Breast epithelium (tissue), 3 donors: ENCODE measurements at regions not wholly inside any gene's neighbourhood (a gene's known extent, or its start where the extent isn't known, plus 50 kb on each side); places are given as distances from the start of the nearest gene placed in this dataset.

Experiments
- POLR2A ChIP-seq: fragments of 450-650 bp; IDR thresholded peaks from one replicate; pipeline ENCODE4 v1.6.1; 2016; ENCODE audit warnings: antibody characterized with exemption, mild to moderate bottlenecking, moderate library complexity
- POLR2AphosphoS5 ChIP-seq, 3 donors: sonication (generic); formaldehyde crosslinking; IDR thresholded peaks; one replicate each; pipeline ENCODE4 v1.6.1; 2017; ENCODE audit warnings: antibody characterized with exemption in 3 of 3
- TF ChIP-seq, protein P1 (sequence below), 3 donors: fragments of 450-650 bp; IDR thresholded peaks; one replicate each; pipeline ENCODE4 v1.5.1; 2016 to 2017; ENCODE audit warnings: antibody characterized with exemption in 3 of 3, mild to moderate bottlenecking in 3 of 3, moderate library complexity in 3 of 3

DNA sequence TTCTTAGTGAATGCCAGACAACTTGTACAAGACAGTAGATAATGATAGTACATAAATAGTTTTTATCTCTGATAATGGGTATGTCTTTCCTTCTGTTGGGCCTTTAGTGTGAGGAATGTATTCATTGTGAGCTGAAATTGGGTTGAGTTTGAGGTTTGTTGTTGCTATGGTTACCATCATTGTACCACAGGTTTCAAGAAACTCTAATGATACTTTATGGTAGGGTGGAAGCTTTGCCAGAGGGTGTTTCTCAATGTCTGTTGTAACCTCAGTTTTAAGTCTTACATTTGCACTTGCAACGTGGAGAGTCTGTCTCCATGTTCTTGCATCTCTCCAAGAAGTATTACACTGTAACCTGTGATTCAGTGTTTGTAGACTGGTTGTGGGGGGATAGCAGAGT lies 1550.1 kb downstream of the MAT2B start:
- TF ChIP-seq POLR2A (no peak), POLR2AphosphoS5 (IDR thresholded peaks at IDR 0.05) (no peak)
- TF ChIP-seq, protein P1, sequence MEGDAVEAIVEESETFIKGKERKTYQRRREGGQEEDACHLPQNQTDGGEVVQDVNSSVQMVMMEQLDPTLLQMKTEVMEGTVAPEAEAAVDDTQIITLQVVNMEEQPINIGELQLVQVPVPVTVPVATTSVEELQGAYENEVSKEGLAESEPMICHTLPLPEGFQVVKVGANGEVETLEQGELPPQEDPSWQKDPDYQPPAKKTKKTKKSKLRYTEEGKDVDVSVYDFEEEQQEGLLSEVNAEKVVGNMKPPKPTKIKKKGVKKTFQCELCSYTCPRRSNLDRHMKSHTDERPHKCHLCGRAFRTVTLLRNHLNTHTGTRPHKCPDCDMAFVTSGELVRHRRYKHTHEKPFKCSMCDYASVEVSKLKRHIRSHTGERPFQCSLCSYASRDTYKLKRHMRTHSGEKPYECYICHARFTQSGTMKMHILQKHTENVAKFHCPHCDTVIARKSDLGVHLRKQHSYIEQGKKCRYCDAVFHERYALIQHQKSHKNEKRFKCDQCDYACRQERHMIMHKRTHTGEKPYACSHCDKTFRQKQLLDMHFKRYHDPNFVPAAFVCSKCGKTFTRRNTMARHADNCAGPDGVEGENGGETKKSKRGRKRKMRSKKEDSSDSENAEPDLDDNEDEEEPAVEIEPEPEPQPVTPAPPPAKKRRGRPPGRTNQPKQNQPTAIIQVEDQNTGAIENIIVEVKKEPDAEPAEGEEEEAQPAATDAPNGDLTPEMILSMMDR (IDR thresholded peaks at IDR 0.05), result no peak
